LNCAP (cell line): ENCODE measurements at regions not wholly inside any gene's neighbourhood (a gene's known extent, or its start where the extent isn't known, plus 50 kb on each side); places are given as distances from the start of the nearest gene placed in this dataset.

Source experiments
- TF ChIP-seq, protein P1 (sequence below): fragments of 450-650 bp; IDR thresholded peaks from 2 replicates; pipeline ENCODE4 v1.5.1; 2017; ENCODE audit warnings: mild to moderate bottlenecking

DNA sequence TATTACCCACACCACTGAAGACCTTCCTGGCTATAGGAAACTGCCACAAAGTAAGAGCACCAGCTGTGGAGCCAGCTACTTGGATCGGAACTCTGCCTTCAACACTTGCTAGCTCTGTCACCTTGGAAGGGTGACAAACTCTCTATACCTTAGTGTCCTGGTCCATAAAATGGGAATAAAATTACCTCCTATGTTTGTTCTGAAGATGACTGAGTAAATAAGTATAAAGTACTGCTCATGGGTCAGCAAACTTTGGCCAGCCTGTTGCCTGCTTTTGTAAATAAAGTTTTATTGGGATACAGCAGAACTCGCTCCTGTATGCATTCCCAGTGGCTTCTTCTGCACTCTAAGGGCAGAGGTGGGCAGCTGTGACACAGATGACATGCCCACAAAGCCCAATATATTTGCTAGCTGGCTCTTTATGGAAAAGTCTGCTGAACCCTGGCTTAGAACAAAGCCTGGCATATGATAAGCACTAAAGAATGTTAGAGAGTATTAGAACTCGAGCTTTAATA, 451.3 kb downstream of the TMEM182 start:
- TF ChIP-seq, protein P1, sequence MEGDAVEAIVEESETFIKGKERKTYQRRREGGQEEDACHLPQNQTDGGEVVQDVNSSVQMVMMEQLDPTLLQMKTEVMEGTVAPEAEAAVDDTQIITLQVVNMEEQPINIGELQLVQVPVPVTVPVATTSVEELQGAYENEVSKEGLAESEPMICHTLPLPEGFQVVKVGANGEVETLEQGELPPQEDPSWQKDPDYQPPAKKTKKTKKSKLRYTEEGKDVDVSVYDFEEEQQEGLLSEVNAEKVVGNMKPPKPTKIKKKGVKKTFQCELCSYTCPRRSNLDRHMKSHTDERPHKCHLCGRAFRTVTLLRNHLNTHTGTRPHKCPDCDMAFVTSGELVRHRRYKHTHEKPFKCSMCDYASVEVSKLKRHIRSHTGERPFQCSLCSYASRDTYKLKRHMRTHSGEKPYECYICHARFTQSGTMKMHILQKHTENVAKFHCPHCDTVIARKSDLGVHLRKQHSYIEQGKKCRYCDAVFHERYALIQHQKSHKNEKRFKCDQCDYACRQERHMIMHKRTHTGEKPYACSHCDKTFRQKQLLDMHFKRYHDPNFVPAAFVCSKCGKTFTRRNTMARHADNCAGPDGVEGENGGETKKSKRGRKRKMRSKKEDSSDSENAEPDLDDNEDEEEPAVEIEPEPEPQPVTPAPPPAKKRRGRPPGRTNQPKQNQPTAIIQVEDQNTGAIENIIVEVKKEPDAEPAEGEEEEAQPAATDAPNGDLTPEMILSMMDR = no peak

- TF ChIP-seq, protein P1 = no peak
Observed at GRCh38 chr2:103218516-103218915, 456.7 kb downstream of the TMEM182 start.

- TF ChIP-seq, protein P1 = no peak
Observed at GRCh38 chr2:103219398-103219797, 457.6 kb downstream of the TMEM182 start.

- TF ChIP-seq, protein P1 = no peak
Observed at GRCh38 chr2:103222969-103223368, 461.1 kb downstream of the TMEM182 start.

DNA sequence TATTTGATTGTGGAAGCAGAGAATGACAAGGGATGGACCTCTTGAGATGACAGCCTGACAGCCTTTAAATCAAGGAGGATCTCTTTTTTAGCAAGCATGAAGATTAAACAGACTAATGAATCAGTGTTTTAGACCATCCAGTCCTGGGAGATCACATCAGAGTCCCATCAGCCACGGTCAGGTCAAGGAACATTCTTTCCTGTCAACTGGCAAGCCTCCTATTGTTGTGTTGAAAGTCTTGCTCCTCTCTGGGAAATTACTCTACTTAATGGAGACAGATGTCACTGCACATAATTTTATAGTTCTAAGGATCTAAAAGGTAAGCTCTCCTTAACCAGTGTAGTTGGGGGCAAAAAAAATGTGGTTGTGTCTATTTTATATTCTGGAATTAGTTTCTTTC, 469.0 kb downstream of the TMEM182 start:
- TF ChIP-seq, protein P1 = no peak

GRCh38 chr2:103232865-103233264, 471.0 kb downstream of the TMEM182 start:
- TF ChIP-seq, protein P1 = no peak

- TF ChIP-seq, protein P1 = no peak
Observed at GRCh38 chr2:103233691-103234090, 471.9 kb downstream of the TMEM182 start.

- TF ChIP-seq, protein P1 = no peak
Observed at GRCh38 chr2:103235283-103235682, 473.5 kb downstream of the TMEM182 start.
